ENCODE measurements at regions not wholly inside any gene's neighbourhood (a gene's known extent, or its start where the extent isn't known, plus 50 kb on each side); places are given as distances from the start of the nearest gene placed in this dataset.

DNA sequence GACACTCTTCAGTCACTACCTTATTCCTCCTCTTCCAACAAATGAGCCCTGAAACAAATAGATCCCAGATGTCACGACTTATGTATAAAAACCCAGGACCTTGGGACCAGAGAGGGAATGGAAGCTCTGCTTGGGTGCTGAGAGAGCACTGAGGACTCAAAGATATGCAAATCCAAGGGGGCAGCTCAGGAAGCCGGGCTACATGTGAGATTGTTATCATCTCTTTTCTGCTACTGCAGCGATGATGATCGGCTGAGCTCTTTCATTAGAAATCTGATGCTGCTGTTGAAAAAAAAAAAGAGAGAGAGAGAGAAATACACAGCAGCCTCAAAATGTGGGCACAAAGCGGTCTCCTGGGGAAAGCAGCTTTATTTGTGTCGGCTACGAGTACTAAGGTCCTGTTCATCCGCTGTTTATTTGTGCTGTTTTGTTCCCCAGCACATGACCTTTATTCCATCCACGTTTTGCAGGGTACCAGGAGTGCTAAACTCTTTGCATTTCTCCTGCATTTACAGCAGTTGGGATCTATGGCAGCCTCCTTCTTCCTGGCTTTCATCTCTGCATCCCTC, 120.2 kb downstream of the TRIM29 start:
- no peak for DNase-seq (ENCODE audit: low read depth in 4 of 4, low spot score in 2 of 4)

DNA sequence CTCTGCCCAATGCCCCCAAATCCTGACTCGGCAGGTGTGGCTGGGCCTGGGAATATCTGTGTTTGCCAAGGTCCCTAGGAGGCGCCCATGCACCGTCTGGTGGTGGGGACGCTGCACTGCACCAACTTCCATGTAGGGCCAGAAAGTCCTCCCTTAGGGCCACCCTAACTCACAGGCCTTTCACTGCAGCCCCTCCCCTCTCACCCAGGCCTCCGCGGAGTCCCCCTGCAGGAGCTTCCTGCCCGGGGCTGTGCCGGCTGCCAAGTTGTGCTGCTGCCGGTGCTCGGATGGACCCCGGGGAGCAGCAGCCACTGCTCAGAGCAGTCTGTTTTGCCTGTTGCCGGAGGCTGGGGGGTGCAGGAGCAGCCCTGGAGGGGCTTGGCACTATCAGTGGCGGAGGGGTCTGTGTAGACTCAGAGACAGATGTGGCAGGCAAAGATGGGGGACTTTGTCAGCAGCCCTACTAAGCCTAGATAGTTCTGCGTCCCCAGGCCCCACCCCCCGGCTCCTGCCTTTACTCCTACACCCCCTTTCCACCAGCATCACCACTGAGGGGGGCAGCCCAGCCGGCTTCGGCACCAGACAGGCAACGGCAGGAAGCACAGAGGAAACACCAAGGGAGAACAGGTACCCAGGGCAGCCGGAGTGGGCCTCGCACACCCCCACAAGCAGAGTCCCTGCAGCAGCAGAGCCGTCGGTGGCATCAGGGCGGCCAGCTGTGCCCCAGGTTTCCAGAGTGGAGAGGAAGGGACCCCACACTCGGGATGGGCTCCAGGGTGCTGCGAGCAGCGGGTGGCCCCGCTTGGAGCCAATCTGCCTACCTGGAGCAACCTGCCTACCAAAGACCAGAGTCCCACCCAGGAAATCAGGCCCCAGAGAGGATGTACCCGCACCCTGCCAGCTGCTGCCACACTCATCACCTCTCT, 124.3 kb downstream of the TRIM29 start:
- peak in 1 of 4 donors; percentile 27 for DNase-seq (ENCODE audit: low read depth in 4 of 4, low spot score in 2 of 4)

DNA sequence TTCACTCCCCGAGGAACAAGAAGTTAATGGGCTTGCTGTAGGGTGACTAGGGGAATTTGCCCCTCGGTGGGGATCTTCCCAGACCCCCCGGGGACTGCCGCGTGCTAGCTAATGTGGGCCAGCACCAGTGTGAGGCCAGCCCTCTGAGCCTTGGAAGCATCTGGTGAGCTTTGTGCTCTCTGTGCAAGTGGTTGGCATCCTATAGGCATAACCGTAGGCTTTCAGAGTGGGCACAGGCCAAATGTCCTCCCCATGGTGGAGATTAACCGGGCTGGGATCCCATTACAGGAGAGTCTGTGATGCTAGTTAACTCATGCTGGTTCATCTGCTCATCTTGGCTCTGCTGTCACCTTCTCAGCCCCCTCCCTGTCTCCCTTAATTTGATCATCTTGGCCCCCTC, 125.7 kb downstream of the TRIM29 start:
- DNase-seq (ENCODE audit: low read depth in 4 of 4, low spot score in 2 of 4), result no peak

DNA sequence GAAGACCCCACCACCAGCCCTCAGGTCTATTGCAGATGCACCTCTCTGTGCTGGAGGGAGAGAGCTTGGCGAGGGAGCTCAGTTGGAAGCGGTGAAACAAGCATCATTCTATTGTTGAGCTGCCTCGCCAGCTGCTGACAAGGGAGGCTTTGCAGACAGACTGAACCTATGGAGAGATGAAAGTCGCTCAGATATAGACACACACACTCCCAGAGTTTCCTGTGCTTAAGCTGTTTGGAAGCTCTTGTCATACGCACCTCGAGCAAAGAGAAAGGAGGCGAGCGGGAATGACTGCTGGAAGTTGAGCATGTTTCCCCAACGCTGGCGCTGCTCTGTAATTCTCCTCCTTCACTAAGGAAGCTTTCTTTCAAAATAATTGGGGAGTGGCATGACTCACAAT, 126.1 kb downstream of the TRIM29 start:
- DNase-seq (ENCODE audit: low read depth in 4 of 4, low spot score in 2 of 4), result no peak

DNA sequence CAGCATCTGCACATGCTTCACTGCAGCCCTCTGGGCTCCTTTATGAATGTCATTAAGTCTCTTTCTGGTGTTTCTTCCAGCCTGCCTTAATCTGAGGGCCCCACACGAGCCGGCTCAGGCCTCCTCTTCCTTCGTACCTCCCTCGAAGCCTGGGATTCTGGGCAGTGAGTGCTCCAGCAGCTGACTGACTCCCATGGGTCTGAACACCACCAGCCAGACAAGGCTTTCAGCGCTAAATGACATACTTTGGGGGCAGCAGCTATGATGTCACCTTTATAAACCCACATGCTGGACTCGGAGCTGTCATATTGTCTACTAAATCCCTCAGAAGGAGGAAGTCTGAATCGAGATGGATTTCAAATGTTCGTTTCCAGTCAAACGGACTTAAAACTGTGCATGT, 127.1 kb downstream of the TRIM29 start:
- no peak for DNase-seq (ENCODE audit: low read depth in 4 of 4, low spot score in 2 of 4)

DNA sequence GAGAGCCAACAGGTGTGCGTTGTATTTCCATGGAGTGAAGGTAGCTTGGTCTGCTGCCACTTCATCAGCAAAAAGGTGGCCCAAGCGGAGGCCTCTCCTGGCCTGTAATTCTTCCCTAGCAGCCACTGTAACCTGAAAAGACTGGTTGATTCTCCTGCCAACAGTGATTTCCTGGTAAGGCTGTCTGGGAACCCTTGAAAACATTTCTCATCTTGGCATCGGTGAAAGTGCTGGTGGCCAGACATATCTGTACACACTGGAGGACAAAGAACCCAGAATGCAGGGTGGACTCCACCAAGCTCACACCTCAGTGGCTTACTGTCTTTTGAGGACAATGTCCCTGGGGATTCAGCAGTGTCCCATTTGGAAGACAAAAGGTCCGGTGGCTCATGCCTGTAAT, 128.0 kb downstream of the TRIM29 start:
- no peak for DNase-seq (ENCODE audit: low read depth in 4 of 4, low spot score in 2 of 4)

DNA sequence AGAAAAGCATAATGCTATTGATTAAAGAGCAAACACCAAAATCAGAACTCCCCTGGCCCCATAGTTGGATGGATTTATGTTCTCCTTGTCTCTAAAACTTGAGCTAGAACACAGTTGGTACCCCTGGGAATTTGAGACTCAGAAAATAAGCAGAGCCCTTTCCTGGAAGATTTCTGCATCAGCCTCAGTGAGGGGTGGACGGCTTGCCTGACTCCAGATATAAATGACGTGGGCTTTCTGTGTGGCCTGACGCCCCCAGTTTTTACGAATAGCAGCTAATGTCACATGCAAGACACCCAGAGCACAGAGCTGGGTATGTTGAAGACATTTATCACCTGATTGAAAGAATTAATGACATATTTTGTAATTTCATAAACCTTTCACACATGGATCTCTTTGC, 130.8 kb downstream of the TRIM29 start:
- no peak for DNase-seq (ENCODE audit: low read depth in 4 of 4, low spot score in 2 of 4)

DNA sequence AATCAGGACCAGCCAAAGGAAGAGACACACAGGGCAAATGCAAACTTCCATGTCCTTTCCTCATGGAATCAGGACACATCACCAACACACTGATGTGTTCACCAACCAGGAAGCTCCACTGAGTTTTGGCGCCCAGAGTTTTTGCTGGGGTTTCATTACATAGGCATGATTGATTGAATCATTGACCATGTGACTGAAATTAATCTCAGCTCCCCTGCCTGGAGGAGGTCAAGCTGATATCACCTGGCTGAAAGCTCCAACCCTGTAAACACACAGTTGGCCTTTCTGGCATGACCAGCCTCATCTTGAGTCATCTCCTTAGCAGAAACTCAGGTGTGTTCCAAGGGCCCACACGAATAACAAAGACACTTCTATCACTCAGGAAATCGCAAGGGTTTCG, 133.2 kb downstream of the TRIM29 start:
- no peak for DNase-seq (ENCODE audit: low read depth in 4 of 4, low spot score in 2 of 4)

DNA sequence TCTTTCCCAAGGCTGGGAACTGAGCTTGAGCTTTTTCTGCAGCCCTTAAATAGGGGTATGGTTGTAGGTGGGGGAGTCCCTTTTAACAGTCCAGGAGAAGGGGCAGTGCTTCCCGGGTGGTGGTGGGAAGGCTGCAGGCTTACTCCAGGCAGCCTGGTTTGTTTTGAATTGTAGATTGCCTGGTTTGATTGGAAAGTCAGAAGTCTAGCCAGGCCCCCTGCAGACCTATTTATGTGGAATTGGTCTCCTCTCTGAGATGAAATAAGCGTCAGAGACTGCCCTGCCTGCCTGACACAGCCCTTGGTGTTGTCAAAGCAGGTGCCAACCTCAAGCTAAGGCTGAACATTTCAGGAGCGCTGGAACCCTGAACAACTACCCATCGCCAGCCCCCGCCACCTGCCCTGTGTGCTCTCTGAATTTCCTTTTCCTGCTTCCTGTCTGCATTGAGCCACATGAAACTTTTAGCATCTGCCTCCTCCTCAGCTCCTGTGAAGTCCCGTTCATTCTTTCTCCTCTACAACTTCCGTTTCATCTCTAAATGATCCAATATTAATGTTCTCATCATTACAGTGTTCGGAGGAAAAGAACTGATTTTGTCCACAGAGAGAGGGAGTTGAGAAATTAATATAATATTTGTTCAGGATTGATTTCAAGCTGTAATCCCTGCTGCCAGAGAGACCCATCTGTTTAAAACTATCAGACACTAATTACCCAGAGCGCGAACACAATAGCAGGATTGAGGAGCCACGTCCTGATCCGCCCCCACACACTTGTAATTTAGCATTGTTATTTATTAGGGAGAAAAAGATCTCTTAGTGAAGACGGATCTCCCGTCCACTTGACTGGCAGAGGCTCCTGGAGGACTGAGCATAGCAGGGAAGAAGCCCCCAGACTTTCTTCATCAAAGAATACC, 136.5 kb downstream of the TRIM29 start:
- DNase-seq (ENCODE audit: low read depth in 4 of 4, low spot score in 2 of 4), result no peak

DNA sequence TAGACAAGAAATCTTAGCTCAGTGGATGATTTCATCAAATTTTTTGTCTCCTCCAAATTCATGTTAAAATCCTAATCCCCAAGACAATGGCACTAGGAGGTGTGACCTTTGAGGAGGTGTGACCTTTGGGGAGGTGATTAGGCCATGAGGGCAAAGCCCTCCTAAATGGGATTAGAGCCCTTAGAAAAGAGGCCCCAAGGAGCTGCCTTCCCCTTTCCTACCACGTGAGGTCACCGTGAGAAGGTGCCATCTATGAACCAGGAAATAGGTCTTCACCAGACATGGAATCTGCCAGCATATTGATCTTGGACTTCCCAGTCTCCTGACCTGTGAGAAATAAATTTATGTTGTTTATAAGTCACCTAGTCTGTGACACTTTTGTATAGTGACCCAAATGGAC, 138.7 kb downstream of the TRIM29 start:
- no peak for DNase-seq (ENCODE audit: low read depth in 4 of 4, low spot score in 2 of 4)

DNA sequence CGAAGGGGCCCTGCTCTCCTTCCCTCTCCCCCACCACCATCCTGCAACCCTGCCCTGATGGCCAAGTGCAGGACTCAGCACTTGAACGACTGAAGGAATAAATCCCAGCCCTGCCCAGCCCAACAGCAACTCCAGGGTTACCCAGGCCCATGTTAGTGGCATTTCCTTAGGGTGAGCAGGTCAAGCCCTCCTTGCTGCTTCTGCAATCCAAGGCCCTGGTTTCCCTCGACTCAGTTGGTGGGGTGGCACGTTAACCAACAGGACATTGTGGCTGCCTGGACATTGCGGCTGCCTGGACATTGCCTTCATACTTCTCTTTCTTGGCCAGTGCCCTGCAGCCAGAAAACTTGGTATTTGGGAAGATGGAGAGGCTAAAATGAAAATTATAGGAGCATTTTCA, 141.4 kb downstream of the TRIM29 start:
- DNase-seq (ENCODE audit: low read depth in 4 of 4, low spot score in 2 of 4), result no peak

DNA sequence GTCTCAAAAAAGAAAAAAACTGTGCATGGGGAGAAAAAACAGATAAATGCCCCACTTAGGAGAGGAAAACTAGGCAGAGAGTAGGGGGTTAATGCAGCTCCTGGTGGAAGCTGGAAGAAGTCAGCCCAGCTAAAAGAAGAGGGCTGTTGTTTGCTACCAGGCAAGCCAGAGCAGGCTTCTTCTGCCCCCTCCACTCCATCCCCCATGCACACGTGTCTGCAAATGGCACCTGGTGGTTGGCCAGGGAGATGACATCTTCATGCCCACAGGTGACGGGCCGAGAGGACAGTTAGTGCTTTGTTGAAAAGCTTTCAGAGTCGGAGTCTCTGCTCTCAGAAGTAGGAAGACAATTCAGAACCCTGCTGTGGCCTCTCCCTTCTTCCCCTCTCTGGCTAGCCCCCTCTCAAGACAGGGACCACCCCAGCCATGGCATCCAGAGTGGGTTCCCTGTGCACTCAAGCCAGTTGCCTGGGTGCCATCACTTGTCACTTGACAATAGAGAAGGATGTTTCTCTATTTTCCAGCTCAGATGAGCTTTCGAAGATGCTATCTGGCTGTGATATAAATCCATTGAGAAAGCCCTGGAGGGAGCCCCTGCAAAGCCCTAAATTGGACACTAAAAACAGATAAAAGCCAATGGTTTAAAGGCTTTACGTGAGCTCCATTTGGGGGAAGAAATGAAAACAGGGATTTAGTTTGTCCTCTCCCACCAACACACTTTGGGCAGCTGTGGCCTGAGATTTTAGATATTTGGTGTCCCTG, 142.0 kb downstream of the TRIM29 start:
- no peak for DNase-seq (ENCODE audit: low read depth in 4 of 4, low spot score in 2 of 4)

DNA sequence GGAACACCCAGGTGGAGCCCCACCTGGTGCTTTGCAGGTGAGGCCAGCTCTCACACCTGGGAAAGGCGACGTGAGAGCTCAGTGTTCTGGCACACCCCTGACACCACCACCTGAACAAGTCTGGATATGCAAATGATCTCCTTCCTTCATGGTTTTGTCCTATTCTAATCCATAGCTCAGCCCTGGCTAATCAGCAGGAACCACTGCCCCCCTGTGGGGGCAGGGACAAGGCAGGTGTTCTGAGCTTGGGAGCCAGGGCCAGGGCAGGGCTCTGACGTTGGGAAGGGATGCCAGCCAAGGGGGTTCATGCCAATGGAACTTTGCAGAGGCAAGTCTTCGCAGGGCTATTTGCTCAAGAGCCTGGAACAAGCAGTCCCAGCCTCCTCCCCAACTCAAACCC, 144.2 kb downstream of the TRIM29 start:
- no peak for DNase-seq (ENCODE audit: low read depth in 4 of 4, low spot score in 2 of 4)

DNA sequence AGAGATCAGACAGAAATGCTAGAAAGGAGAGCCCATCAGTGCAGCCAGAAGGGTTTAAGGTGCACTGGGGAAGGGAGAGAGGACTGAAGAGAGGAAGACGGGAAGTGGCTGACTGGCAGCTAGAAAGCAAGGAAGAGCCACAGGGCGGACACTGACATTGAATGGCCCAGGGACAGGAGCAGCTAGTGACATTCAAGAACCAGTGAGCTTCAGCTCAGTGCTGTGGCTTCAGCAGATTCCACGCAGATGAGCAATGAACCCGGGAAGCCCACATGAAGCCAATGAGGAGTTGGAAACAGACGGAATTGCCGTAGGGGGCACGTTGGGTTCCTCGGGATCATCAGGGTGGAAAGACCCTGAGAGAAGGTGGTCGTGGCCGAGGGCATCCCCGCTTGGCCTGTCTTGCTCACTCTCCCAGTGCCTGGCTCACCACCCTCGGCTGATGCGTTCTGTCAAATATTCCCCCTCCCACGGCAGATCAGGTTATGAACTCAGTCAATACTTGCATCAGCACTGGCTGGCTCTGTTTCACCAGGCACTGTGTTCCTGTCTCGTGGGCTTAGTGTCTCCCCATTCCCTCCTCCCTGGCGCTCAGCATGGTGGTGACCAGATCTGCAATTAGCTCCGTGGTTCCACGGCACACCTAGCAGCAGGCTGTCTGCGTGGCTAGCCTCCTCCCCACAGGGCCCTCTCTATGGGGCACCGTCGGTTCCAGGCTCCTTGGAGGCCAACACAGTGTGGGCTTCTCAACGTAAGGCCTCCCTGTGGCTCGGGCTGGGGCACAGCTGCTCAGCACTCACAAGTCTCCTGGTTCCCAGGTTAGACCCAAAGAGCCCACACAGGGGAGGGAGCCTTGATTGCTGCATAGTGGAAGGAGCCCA, 145.5 kb downstream of the TRIM29 start:
- DNase-seq (ENCODE audit: low read depth in 4 of 4, low spot score in 2 of 4), result no peak

DNA sequence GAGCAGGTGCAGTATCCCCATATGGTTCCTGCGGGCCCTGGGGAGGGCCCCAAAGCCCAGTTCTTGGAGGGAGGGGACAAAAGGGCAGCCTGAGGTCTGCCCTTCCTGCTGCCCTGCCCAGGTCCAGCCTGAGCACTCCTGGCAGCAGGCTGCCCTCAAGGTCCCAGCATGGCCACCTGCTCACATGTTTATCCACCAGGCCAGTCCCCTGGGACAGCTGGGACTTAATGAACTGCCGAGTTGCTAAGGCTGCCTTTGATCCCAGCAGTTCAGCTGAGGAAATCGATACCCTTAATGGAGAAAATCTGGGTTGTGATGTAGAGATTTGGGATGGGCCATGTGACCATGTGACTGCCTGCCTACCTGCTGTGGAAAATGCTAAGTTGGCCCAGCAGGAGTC, 146.2 kb downstream of the TRIM29 start:
- no peak for DNase-seq (ENCODE audit: low read depth in 4 of 4, low spot score in 2 of 4)

DNA sequence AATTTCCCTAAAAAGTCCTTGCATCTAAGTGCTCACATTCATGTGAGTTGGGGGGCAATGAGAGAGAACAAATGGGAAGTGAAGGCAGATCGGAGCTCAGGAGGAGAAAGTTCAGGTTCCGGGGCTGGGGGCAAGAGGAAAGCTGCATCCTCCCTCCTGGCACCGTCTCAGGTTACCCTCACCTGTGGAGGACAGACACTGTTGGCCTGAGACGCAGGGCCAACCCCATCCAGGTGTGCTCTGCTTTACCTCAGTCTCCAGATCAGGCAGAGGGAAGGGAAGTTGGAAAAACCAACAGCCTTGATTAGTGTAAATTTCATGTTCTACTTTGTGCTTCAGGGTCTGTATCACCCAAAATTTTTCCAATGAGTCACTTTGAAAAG, 146.9 kb downstream of the TRIM29 start:
- no peak for DNase-seq (ENCODE audit: low read depth in 4 of 4, low spot score in 2 of 4)

DNA sequence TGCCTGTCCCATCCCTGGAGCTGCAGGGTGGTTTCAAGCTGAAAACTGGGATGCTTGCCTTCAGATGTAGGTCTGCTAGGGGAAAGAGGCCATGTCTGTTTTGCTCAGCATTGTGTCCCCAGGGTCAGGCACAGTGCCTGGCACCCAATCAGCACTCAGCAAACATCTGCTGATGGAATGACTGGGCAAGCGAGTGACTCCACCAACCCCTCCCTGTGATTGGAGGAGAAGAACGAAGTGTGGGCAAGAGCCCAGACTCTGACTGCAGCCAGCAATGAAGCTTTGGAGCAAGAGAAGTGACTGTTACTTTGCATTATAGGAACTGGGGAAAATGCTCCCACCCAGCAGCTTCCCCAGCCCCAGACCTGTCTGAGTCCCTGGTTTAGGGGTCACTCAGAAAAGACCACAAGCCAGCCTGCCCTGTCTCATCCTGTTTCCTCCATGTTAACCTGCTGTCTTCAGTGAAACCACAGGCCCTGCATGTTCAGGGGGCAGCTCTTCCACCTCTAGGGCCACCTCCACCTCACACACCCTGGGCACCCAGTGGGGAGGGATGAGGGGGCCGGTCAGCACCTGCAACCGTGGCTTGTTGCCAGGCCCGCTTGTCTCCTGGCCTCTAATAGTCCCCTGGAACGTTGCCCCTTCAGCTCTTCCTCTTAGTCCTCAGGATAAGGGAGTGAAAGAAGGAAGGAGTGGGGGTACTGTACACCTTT, 147.4 kb downstream of the TRIM29 start:
- DNase-seq (ENCODE audit: low read depth in 4 of 4, low spot score in 2 of 4), result no peak

DNA sequence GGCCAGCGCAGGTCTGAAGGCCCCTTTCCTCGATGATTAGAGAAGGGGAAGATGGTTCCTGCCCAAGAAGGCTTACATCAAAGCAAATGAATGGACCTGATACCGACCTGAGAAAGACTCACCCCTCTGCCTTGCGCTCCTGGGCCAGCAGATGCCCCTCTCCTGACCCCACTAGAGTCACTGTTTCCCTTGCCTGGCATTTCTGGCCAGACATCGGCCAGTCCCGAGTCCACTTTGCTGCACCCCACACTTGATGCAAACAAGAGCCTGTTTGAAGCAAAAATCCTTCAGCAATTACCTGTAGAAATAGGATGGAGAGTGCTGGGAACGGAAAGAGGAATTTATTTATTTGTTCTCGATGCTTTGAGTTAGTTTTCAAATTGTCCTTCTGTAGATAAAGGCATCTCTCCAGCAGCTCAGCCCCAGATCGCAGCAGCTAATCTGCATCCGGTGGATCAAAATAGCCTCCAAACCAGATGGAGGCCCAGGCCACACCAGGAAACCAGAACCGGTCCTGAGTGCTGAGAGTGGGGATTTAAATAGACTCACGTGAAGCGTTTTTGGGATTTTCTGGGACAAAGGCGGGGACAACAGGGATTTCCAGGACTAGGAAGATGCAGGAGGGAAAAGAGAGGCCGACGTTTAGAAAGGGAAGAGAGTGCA, 148.6 kb downstream of the TRIM29 start:
- no peak for DNase-seq (ENCODE audit: low read depth in 4 of 4, low spot score in 2 of 4)

DNA sequence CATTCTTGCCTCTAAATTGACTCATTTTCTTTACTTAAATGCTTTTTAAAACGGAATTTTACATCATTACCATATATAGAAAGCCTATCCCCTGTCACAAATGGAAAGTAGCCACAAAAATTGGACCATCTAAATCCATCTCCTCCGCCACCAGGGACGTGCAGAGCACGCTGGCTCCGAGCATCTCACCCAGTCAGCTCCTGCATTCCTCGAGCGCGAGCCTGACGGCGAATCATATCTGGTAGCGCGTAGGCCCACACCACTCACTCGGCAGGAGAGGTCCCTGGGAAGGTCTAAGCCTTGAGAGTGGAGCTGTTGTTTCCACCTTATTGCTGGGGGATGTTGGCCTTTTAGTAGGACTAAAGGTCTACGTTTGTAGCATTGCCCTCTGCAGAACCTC, 152.4 kb downstream of the TRIM29 start:
- no peak for DNase-seq (ENCODE audit: low read depth in 4 of 4, low spot score in 2 of 4)
